H9 (cell line): ENCODE measurements at regions not wholly inside any gene's neighbourhood (a gene's known extent, or its start where the extent isn't known, plus 50 kb on each side); places are given as distances from the start of the nearest gene placed in this dataset.

Experiments
- DNase-seq: peaks from one replicate; pipeline ENCODE4 v3.0.0-alpha.2; 2017
- H2AFZ ChIP-seq: one replicate; pipeline ENCODE4 v1.6.1; 2013; ENCODE audit warnings: mild to moderate bottlenecking, low read length, control low read depth, moderate library complexity
- H2AK5ac ChIP-seq: 2 replicates; pipeline ENCODE4 v1.6.1; 2013; ENCODE audit warnings: low read length, control low read depth, mixed read lengths; ENCODE audit not compliant: insufficient read length
- H2BK120ac ChIP-seq: one replicate; pipeline ENCODE4 v1.6.1; 2013; ENCODE audit warnings: low read depth, mild to moderate bottlenecking, low read length, control low read depth, inconsistent platforms; ENCODE audit not compliant: poor library complexity, severe bottlenecking
- H2BK12ac ChIP-seq: 2 replicates; pipeline ENCODE4 v1.6.1; 2013; ENCODE audit warnings: low read length, control low read depth, mixed read lengths, low read depth; ENCODE audit not compliant: insufficient read length
- H2BK15ac ChIP-seq: 2 replicates; pipeline ENCODE4 v1.6.1; 2013; ENCODE audit warnings: low read depth, low read length, control low read depth
- H2BK20ac ChIP-seq: one replicate; pipeline ENCODE4 v1.6.1; 2013; ENCODE audit warnings: low read depth, mild to moderate bottlenecking, low read length, control low read depth, inconsistent platforms; ENCODE audit not compliant: poor library complexity, severe bottlenecking
- H2BK5ac ChIP-seq: 2 replicates; pipeline ENCODE4 v1.6.1; 2013; ENCODE audit warnings: low read length, control low read depth, mixed read lengths; ENCODE audit not compliant: insufficient read length
- H3K14ac ChIP-seq: 2 replicates; pipeline ENCODE4 v1.6.1; 2013; ENCODE audit warnings: low read length, control low read depth; ENCODE audit not compliant: insufficient read depth
- H3K18ac ChIP-seq: 2 replicates; pipeline ENCODE4 v1.6.1; 2013; ENCODE audit warnings: low read depth, mild to moderate bottlenecking, mixed read lengths, low read length, control low read depth; ENCODE audit not compliant: insufficient read length
- H3K23ac ChIP-seq: 2 replicates; pipeline ENCODE4 v1.6.1; 2013; ENCODE audit warnings: low read length, control low read depth, mixed read lengths, low read depth; ENCODE audit not compliant: insufficient read length
- H3K23me2 ChIP-seq: 2 replicates; pipeline ENCODE4 v1.6.1; 2013; ENCODE audit warnings: low read depth, mild to moderate bottlenecking, mixed read lengths, low read length, control low read depth; ENCODE audit not compliant: insufficient read length, poor library complexity, severe bottlenecking
- H3K27ac ChIP-seq: 2 replicates; pipeline ENCODE4 v1.5.1; 2013; ENCODE audit warnings: low read length, control low read depth, mixed read lengths, low read depth; ENCODE audit not compliant: insufficient read length
- H3K27me3 ChIP-seq: 2 replicates; pipeline ENCODE4 v1.6.1; 2013; ENCODE audit warnings: low read length, control low read depth, inconsistent platforms; ENCODE audit not compliant: insufficient read depth
- H3K4ac ChIP-seq: 2 replicates; pipeline ENCODE4 v1.6.1; 2013; ENCODE audit warnings: low read depth, mild to moderate bottlenecking, control low read depth, inconsistent platforms, low read length, moderate library complexity
- H3K4me1 ChIP-seq: 2 replicates; pipeline ENCODE4 v1.6.1; 2013; ENCODE audit warnings: low read length, control low read depth, inconsistent platforms; ENCODE audit not compliant: insufficient read depth
- H3K4me2 ChIP-seq: 2 replicates; pipeline ENCODE4 v1.6.1; 2013; ENCODE audit warnings: low read length, control low read depth, mixed read lengths; ENCODE audit not compliant: insufficient read length, insufficient read depth
- H3K56ac ChIP-seq: 2 replicates; pipeline ENCODE4 v1.6.1; 2013; ENCODE audit warnings: low read depth, mild to moderate bottlenecking, mixed read lengths, low read length, control low read depth; ENCODE audit not compliant: insufficient read length
- H3K79me1 ChIP-seq: 2 replicates; pipeline ENCODE4 v1.6.1; 2013; ENCODE audit warnings: low read depth, mild to moderate bottlenecking, moderate library complexity, low read length, control low read depth, inconsistent platforms; ENCODE audit not compliant: insufficient read depth, poor library complexity, severe bottlenecking
- H3K79me2 ChIP-seq: 2 replicates; pipeline ENCODE4 v1.6.1; 2013; ENCODE audit warnings: low read length, control low read depth, inconsistent platforms; ENCODE audit not compliant: insufficient read depth
- H3K9ac ChIP-seq: 2 replicates; pipeline ENCODE4 v1.6.1; 2013; ENCODE audit warnings: low read length, control low read depth, mixed read lengths; ENCODE audit not compliant: insufficient read length; ENCODE audit errors: extremely low read depth
- H3K9me3 ChIP-seq: one replicate; pipeline ENCODE4 v1.6.1; 2013; ENCODE audit warnings: low read depth, low read length, inconsistent platforms; ENCODE audit not compliant: control insufficient read depth
- H3T11ph ChIP-seq: one replicate; pipeline ENCODE4 v1.6.1; 2013; ENCODE audit warnings: mild to moderate bottlenecking, low read length, control low read depth, inconsistent platforms
- H4K20me1 ChIP-seq: one replicate; pipeline ENCODE4 v1.6.1; 2013; ENCODE audit not compliant: control insufficient read depth, insufficient read length, insufficient read depth
- H4K5ac ChIP-seq: 2 replicates; pipeline ENCODE4 v1.6.1; 2013; ENCODE audit warnings: low read depth, mild to moderate bottlenecking, mixed read lengths, low read length, control low read depth; ENCODE audit not compliant: insufficient read length
- H4K8ac ChIP-seq: replicated peaks from 2 replicates; pipeline ENCODE4 v1.6.1; 2013; ENCODE audit warnings: low read length, control low read depth, mixed read lengths, low read depth; ENCODE audit not compliant: insufficient read length
- H4K91ac ChIP-seq: 2 replicates; pipeline ENCODE4 v1.6.1; 2013; ENCODE audit warnings: low read depth, mild to moderate bottlenecking, moderate library complexity, mixed read lengths, low read length, control low read depth; ENCODE audit not compliant: insufficient read length
- H3K27ac Mint-ChIP-seq, 3 experiments: 2 replicates in 2 of 3; 3 replicates in 1 of 3; pipeline ENCODE4 v1.8.0; 2020 to 2021; ENCODE audit warnings: mixed read lengths in 3 of 3, mild to moderate bottlenecking in 1 of 3, moderate library complexity in 1 of 3
- H3K27me3 Mint-ChIP-seq: 2 replicates; pipeline ENCODE4 v1.8.0; 2021; ENCODE audit warnings: low read depth, mild to moderate bottlenecking, moderate library complexity, mixed read lengths
- H3K36me3 Mint-ChIP-seq, 3 experiments: 2 replicates in 2 of 3; 3 replicates in 1 of 3; pipeline ENCODE4 v1.8.0; 2020 to 2021; ENCODE audit warnings: low read depth in 3 of 3, mixed read lengths in 3 of 3; ENCODE audit not compliant: insufficient read depth in 1 of 3
- H3K4me1 Mint-ChIP-seq, 2 experiments: 2 replicates each; pipeline ENCODE4 v1.8.0; 2020; ENCODE audit warnings: mixed read lengths in 2 of 2
- H3K4me3 Mint-ChIP-seq, 2 experiments: 2 replicates in 1 of 2; 3 replicates in 1 of 2; pipeline ENCODE4 v1.8.0; 2020 to 2021; ENCODE audit warnings: mild to moderate bottlenecking in 2 of 2, mixed read lengths in 2 of 2, moderate library complexity in 1 of 2
- H3K9me3 Mint-ChIP-seq, 2 experiments: 2 replicates in 1 of 2; 3 replicates in 1 of 2; pipeline ENCODE4 v1.8.0; 2020; ENCODE audit warnings: mild to moderate bottlenecking in 2 of 2, mixed read lengths in 2 of 2, moderate library complexity in 1 of 2
- WGBS: extraction: QIAGEN DNeasy Blood & Tissue Kit; methylation state at CpG from one replicate; pipeline ENCODE4 v1.1.7; 2013; ENCODE audit warnings: missing lambda C conversion rate, low lambda C conversion rate, mixed read lengths; ENCODE audit not compliant: insufficient read length; ENCODE audit errors: extremely low coverage; 5-methylcytosine and 5-hydroxymethylcytosine counted together
- TF ChIP-seq, protein P1 (sequence below): fragments of 200-600 bp; sonication (generic); conservative IDR thresholded peaks from 3 replicates; pipeline ENCODE4 v1.8.0; 2021; ENCODE audit warnings: antibody characterized with exemption, mild to moderate bottlenecking

DNA sequence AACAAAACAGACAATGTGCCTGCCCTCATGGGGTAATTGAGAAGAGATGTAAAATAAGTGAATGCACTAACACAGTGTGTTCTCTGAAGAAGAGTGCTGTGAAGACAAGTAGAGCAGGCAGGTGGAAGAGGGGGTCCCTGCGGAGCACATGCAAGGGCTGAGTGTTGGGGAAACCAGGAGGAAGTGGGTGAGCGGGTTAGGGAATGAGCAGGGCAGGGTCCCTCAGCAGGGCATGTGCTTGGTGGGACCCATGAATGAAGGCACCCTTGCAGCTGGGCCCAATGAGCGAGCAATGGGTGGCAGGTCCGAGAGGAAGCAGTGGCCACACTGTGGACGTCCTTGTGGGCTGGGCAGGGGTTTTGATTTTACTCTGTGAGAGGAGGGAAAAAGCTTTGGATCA, 376.6 kb upstream of the COBL start:
- Histone ChIP-seq H3K27ac (no peak overlapping the region), H3K79me2 (no peaks in the 10 kb centered on the region), H2BK120ac (no peak overlapping the region), H3K79me1 (no peaks in the 10 kb centered on the region), H2BK5ac (no peak overlapping the region), H2AK5ac (no peak overlapping the region), H3K23ac (no peak overlapping the region), H3K56ac (no peak overlapping the region), H2AFZ (no peak overlapping the region), H3K23me2 (no peaks in the 10 kb centered on the region), H3K14ac (peak overlapping the region; percentile 1; the same call in 1 of the 2 replicates), H3T11ph (no peak overlapping the region), H4K20me1 (no peaks in the 10 kb centered on the region), H3K4me1 (no peaks in the 10 kb centered on the region), H3K9me3 (no peaks in the 10 kb centered on the region), H2BK12ac (no peak overlapping the region), H3K18ac (no peak overlapping the region), H3K4ac (no peak overlapping the region), H3K27me3 (no peaks in the 10 kb centered on the region), H3K4me2 (no peak overlapping the region), H4K5ac (no peak overlapping the region), H2BK20ac (no peak overlapping the region), H4K91ac (no peak overlapping the region), H2BK15ac (no peak overlapping the region), H4K8ac (no peak overlapping the region), H3K9ac (no peak overlapping the region)
- H3K27ac Mint-ChIP-seq: no peak overlapping the region
- H3K36me3 Mint-ChIP-seq: no peaks in the 10 kb centered on the region
- no CpG with 5 or more reads among the region's 5 CpGs for WGBS
- no peaks in the 10 kb centered on the region; the same call in 1 of the 2 replicates for H3K27me3 Mint-ChIP-seq
- H3K9me3 Mint-ChIP-seq: no peaks in the 10 kb centered on the region
- H3K4me3 Mint-ChIP-seq: no peak overlapping the region
- TF ChIP-seq, protein P1, sequence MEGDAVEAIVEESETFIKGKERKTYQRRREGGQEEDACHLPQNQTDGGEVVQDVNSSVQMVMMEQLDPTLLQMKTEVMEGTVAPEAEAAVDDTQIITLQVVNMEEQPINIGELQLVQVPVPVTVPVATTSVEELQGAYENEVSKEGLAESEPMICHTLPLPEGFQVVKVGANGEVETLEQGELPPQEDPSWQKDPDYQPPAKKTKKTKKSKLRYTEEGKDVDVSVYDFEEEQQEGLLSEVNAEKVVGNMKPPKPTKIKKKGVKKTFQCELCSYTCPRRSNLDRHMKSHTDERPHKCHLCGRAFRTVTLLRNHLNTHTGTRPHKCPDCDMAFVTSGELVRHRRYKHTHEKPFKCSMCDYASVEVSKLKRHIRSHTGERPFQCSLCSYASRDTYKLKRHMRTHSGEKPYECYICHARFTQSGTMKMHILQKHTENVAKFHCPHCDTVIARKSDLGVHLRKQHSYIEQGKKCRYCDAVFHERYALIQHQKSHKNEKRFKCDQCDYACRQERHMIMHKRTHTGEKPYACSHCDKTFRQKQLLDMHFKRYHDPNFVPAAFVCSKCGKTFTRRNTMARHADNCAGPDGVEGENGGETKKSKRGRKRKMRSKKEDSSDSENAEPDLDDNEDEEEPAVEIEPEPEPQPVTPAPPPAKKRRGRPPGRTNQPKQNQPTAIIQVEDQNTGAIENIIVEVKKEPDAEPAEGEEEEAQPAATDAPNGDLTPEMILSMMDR: no peak
- peaks cover 6 to 8% of the 10 kb centered on the region in 2 experiments for H3K4me1 Mint-ChIP-seq
- DNase-seq: no peak
